ENCODE measurements at regions not wholly inside any gene's neighbourhood (a gene's known extent, or its start where the extent isn't known, plus 50 kb on each side); places are given as distances from the start of the nearest gene placed in this dataset.

- POLR2A ChIA-PET: interaction anchor here (0.8 to 1.0 kb wide), 2 partner anchors 116 to 118 kb away, joined by 3 read pairs; partner anchors contain the start of gene PELI2
Observed at GRCh38 chr14:56002342-56002741, 115.9 kb upstream of the PELI2 start.

GRCh38 chr14:56002876-56003625, 115.2 kb upstream of the PELI2 start:
- H3K4me1 ChIP-seq (ENCODE audit: insufficient read depth, low read length): peaks cover 32% of the 10 kb centered on the region
- peak in 11 of 14 experiments; percentile 8 to 79 (median 18) for DNase-seq
- peaks cover 31 to 53% of the 10 kb centered on the region in 2 experiments for H3K27me3 ChIP-seq (ENCODE audit: control insufficient read depth in 1 of 2, insufficient read depth in 2 of 2, low read length in 2 of 2)
- no peaks in the 10 kb centered on the region for H3K36me3 Mint-ChIP-seq (ENCODE audit: low read depth)
- no peak overlapping the region for H3K27ac ChIP-seq (ENCODE audit: low read depth in 1 of 2, low read length in 2 of 2)
- ATAC-seq (ENCODE audit: poor library complexity): peak; percentile 84
- peaks cover 3% of the 10 kb centered on the region for H3K9me3 Mint-ChIP-seq
- peaks cover 85% of the 10 kb centered on the region for H3K27me3 Mint-ChIP-seq
- H3K4me1 Mint-ChIP-seq (ENCODE audit: low read depth): peaks cover 31% of the 10 kb centered on the region
- no peaks in the 10 kb centered on the region for H3K36me3 ChIP-seq (ENCODE audit: insufficient read depth, low read length)
- no peak for TF ChIP-seq CTCF (IDR thresholded peaks at IDR 0.05)
- CTCF ChIA-PET: no interaction called here
- POLR2A ChIA-PET: interaction anchor here (0.8 to 1.0 kb wide), 2 partner anchors 116 to 117 kb away, joined by 3 read pairs; partner anchors contain the start of gene PELI2
- intact Hi-C loops (cut with DNase I, micrococcal nuclease): loop anchor here in 1 of 2 experiments (2.0 kb wide), 1 partner anchor 116 kb away; the partner anchor contains the start of gene PELI2
- H3K4me3 Mint-ChIP-seq: peak overlapping the region; percentile 27
- peak overlapping the region; percentile 40 for H3K27ac Mint-ChIP-seq
- H3K4me3 ChIP-seq (ENCODE audit: low read length): no peak overlapping the region
- H3K9me3 ChIP-seq (ENCODE audit: control insufficient read depth in 1 of 2, insufficient read depth in 1 of 2, low read length in 2 of 2): peaks cover 13 to 15% of the 10 kb centered on the region in 2 experiments

More at GRCh38 chr14:56002342-56002741, 115.9 kb upstream of the PELI2 start:
- ATAC-seq (ENCODE audit: poor library complexity) (no peak), DNase-seq (no peak)
- Histone ChIP-seq H3K4me3 (ENCODE audit: low read length) (no peak overlapping the region), H3K36me3 (ENCODE audit: insufficient read depth, low read length) (no peaks in the 10 kb centered on the region), H3K9me3 (ENCODE audit: control insufficient read depth in 1 of 2, insufficient read depth in 1 of 2, low read length in 2 of 2) (peaks cover 13 to 14% of the 10 kb centered on the region in 2 experiments), H3K4me1 (ENCODE audit: insufficient read depth, low read length) (peaks cover 32% of the 10 kb centered on the region), H3K27ac (ENCODE audit: low read depth in 1 of 2, low read length in 2 of 2) (no peak overlapping the region), H3K27me3 (ENCODE audit: control insufficient read depth in 1 of 2, insufficient read depth in 2 of 2, low read length in 2 of 2) (peaks cover 31 to 53% of the 10 kb centered on the region in 2 experiments)
- no peaks in the 10 kb centered on the region for H3K36me3 Mint-ChIP-seq (ENCODE audit: low read depth)
- intact Hi-C loops (cut with DNase I, micrococcal nuclease): loop anchor here in 1 of 2 experiments (2.0 kb wide), 1 partner anchor 116 kb away; the partner anchor contains the start of gene PELI2
- peaks cover 31% of the 10 kb centered on the region for H3K4me1 Mint-ChIP-seq (ENCODE audit: low read depth)
- H3K4me3 Mint-ChIP-seq: no peak overlapping the region
- H3K27ac Mint-ChIP-seq: no peak overlapping the region
- H3K9me3 Mint-ChIP-seq: no peaks in the 10 kb centered on the region
- CTCF ChIA-PET: no interaction called here
- no peak for TF ChIP-seq CTCF (IDR thresholded peaks at IDR 0.05)
- H3K27me3 Mint-ChIP-seq: peaks cover 86% of the 10 kb centered on the region

GRCh38 chr14:56004323-56004722, 113.9 kb upstream of the PELI2 start:
- Mint-ChIP-seq H3K4me1 (ENCODE audit: low read depth) (peaks cover 31% of the 10 kb centered on the region), H3K9me3 (peaks cover 3% of the 10 kb centered on the region), H3K36me3 (ENCODE audit: low read depth) (no peaks in the 10 kb centered on the region), H3K27me3 (peaks cover 85% of the 10 kb centered on the region), H3K4me3 (no peak overlapping the region), H3K27ac (no peak overlapping the region)
- Histone ChIP-seq H3K4me1 (ENCODE audit: insufficient read depth, low read length) (peaks cover 32% of the 10 kb centered on the region), H3K27ac (ENCODE audit: low read depth in 1 of 2, low read length in 2 of 2) (no peak overlapping the region), H3K9me3 (ENCODE audit: control insufficient read depth in 1 of 2, insufficient read depth in 1 of 2, low read length in 2 of 2) (peaks cover 11 to 22% of the 10 kb centered on the region in 2 experiments), H3K4me3 (ENCODE audit: low read length) (no peak overlapping the region), H3K36me3 (ENCODE audit: insufficient read depth, low read length) (no peaks in the 10 kb centered on the region), H3K27me3 (ENCODE audit: control insufficient read depth in 1 of 2, insufficient read depth in 2 of 2, low read length in 2 of 2) (peaks cover 31 to 52% of the 10 kb centered on the region in 2 experiments)
- no peak for ATAC-seq (ENCODE audit: poor library complexity)
- CTCF ChIA-PET: no interaction called here
- POLR2A ChIA-PET: no interaction called here
- intact Hi-C loops (cut with DNase I, micrococcal nuclease): no loop called here
- no peak for TF ChIP-seq CTCF (IDR thresholded peaks at IDR 0.05)
- DNase-seq: no peak
